ENCODE measurements at regions not wholly inside any gene's neighbourhood (a gene's known extent, or its start where the extent isn't known, plus 50 kb on each side); places are given as distances from the start of the nearest gene placed in this dataset.

DNA sequence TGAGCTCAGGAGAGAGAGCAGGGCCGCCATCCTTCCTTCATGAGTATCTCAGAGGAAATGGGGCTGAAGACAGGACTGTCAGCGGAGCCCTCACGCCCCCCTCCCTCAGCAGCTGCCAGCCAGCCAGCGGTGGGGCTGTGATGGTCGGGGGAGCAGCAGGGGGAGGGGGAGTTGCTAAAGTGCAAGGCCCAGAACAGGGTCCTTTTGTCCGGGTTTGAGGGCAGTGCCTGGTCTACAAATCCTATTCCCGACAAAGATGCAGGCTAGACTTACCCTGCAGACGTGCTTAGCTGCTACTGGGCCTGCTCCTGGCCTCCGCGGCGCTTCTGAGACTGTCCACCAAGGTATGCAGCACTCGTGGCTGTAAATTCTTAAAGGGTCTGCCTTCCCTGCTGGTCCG, 593.4 kb upstream of the CDH4 start:
- DNase-seq = no peak

DNA sequence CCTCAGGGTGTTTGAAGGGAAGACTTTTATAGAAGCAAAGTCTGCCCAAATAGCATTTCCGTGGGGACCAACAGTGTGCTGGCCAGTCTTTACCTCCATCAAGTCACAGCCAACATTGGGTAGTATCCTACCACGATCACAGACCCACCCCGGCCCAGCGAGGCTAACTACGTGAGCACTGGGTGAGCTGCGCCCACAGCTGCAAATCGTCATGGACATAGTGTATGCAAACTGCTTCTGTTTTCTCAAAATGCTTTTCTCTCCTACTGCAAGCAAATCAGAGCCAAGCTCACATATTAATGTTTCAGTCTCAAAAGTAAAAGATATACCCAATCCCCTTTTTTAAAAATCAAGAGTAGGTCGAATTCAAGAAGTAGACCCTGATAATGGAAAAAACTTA, 592.8 kb upstream of the CDH4 start:
- DNase-seq = no peak

DNA sequence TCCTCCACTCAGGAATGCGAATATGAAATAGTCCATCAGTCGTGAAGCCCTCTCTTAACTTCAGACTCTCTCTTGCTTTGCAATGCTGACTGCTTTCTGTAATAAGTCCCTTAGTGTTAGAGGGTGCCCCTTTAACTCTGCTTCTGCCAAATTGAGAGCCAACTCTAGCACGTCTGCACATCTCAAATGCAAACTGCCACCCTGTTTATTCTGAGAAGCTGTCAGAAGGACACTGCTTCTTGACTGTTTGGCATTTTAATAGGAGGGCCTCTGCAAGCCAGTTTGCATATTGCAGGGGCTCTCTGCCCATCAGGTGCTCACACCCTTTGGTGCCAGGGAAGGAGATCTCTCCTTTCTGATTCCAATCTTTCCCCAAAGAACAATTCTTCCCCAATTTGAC, 589.8 kb upstream of the CDH4 start:
- DNase-seq = no peak

DNA sequence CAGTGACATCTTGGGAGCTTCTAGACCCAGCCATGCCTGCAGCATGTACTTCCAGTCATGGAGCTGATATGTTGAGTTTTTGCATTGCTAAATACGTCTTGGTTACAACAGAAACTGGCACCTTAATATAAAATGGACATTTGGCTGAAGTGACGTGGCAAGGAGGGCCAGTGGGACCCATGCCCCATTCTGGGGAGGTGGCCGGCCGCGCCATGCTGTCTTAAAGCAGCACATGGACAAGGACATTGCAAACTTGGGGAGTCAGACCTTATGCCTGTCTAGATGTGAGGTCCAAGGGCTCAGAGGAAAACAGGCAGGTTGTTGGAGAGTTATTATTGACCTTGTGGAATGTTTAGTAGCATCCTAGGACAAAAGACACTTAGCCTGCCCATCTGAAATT, 588.0 kb upstream of the CDH4 start:
- DNase-seq = no peak

DNA sequence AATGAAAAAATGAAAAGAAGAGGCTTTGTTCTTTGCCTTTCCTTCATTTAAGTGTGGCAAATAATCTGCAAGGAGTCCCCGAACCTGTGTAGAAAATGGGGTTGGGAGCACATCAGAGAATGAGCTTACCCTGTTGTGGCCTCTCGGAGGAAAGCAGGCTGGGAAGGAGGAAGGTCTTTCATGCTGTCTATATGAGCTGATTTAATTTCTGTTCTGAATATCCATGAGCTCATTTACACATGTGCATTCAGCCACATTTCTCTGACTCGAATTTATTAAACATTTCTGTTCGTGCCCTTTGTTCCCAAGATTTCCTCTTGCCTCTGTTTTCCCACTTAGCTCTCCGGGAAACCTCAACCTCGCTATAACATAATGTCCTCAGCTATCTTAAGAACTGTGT, 584.4 kb upstream of the CDH4 start:
- no peak for DNase-seq

DNA sequence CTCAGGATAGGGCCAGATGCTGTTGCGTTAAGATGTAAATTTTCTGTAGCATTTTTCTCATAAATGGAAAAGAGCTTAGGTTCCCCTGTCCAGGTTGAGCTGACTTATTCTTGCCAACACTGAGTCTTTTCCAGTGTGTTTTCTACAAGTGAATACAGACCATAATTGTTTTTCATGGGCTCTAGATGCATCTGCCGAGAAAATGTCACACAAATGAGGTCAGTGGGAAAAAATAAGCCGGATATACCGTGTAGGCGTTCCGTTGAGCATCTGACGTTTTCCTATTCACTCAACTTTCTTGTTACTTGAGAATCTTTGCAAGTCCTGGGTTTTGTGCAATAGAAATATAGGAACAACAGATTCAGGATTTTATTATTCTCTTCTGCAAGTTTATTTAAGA, 582.9 kb upstream of the CDH4 start:
- DNase-seq = no peak

DNA sequence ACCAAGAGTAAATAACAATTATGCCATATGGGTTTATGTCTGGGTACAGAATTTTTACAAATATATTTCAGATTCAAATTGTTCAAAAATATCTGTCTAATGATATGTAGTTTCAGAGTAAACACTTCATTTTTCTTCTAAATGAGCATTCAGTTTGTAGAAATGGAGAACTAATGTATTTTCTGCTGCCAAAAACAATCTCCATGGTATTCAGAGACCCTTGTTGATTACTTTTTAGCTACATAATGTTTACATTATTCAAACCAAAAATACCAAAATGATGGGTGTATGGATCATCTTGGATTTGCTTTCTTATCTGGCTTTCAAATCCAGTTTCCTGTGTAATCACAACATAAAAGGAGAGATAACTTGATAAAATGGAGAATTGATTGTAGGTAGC, 576.0 kb upstream of the CDH4 start:
- DNase-seq = no peak

DNA sequence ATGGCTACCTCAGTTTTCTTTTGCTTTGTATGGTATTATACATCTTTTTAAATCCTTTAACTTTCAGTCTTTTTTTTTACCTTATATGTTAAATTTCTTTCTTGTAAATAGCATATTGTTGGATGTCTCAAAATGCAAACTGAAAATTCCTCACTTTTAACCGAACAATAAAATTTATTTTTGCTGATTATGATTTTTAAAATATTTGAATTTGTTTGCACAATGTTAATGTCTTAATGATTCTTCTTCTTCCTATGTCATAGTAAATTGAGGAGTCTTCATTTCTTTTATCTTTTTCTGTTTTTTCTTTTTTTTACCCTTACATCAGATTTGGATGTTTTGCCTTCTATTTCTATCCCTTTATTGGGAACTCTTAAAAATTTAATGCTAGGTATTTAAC, 574.2 kb upstream of the CDH4 start:
- no peak for DNase-seq

DNA sequence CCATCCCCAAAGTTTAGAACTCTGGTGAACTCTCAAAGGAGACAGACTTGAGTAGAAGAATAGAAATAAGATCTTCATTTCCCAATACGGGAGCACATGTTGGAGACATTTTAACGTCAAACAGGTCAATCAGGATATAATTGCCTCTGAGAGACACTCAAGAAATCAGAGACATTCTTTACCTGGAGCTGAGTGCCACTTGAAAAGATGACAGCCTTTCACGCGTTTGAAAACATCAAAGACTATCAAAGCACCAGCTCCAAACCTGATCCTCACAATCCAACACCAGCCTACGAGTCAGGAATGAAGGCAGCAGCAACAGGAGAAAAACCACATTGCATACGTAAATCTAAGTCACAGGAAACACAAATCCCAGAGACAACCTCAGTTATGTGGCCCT, 571.5 kb upstream of the CDH4 start:
- no peak for DNase-seq

DNA sequence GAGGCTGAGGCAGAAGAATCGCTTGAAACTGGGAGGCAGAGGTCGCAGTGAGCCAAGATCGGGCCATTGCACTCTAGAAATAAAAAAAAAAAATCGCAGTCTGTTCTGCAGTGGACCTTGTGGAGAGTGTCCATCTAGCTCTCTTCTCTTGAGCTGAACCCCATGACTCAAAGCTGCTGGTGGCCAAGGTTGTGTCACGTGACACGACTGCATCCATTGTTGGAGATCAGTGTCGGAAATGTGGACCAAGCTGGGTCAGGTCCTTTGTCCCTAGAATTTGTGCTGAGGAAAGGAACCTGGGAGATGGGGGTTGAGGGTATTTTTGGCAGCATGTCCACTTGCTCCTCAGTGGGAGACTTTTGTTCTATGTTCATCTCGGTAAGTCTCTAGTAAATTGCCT, 564.8 kb upstream of the CDH4 start:
- DNase-seq = no peak

DNA sequence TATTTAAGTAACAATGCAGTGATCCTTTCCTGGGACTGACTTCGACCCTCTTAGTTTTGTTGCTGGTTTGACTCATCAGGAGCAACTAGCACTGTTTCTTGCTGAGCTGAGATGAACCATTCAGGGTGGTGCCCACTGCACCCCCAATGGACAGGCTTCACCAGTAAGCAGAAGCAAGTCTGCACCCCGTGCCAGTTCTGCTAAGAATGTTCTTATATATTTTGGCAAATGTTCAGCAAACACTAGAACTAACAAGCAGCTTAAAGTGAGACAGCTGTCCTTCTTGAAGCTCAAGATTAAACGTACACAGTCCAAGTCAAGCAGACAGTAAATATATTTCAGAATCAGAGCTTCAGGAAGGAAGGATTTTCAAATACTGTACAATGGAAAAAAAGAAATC, 561.3 kb upstream of the CDH4 start:
- DNase-seq = no peak

DNA sequence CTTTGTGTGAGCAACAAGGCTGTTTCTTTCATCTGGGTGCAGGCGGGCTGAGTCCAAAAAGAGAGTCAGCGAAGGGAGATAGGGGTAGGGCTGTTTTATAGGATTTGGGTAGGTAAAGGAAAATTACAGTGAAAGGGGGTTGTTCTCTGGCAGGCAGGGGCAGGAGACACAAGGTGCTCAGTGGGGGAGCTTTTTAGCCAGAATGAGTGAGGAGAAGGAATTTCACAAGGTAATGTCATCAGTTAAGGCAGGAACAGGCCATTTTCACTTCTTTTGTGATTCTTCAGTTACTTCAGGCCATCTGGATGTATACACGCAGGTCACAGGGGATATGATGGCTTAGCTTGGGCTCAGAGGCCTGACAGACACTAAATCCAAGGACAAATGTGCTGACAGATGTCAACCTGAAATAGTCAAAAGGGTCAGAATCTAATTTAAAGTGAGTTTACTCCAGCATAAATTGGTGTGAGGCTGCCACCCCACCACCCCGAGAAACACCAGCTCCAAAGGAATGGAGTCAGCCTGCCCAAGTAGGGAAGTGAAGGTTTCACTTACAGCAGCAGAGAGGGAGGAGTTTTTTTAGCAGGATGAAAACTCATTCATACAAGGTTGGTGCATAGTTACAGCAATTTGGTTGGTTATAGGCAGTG, 560.0 kb upstream of the CDH4 start:
- no peak for DNase-seq

DNA sequence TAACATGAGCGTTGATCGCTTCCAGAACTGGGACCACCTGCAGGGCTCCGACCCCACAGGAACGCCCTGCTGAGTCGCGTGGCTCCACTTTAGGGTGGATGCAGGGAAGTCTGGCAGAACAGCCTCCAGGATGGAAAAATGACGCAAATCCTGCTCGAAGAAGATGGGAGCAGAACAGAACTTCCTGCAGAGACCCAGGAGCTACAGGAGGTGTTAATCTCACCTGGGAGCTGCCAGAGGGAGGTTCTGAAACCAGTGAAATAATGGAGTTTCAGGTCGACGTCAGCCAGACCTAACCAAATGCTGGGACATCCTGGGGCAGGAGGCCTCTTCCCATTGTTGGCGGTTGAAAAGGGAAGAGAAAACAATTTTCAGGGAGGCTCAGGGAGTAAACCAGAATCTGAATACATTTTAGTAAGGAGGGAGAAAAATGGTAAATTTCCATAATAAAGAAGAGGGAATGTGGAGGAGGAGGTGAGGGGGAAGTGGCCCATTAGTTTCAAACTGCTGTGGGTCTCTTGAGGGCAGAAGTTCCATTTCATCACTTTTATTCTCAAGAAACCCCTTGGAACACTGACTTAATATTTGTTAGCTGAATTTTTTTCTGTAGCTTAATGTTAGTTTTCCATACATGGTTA, 558.4 kb upstream of the CDH4 start:
- DNase-seq = no peak

DNA sequence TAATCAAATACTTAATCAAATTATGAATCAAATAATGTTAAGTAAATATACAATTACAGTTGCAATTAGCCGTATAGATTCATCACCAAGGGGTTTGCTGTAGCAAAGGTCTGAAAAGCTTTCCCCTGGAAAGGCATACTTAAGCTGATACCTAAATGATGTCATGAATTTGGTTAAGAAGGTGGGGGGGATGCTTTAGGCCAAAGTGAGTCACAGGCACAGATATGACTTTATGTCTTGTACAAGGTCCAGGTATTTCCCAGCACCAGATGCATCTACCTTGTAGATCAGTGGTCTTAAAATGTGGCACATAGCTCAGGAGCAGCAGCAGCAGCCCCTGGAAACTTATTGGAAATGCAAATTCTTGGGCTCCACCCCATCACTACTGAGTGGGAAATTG, 557.3 kb upstream of the CDH4 start:
- DNase-seq = no peak

DNA sequence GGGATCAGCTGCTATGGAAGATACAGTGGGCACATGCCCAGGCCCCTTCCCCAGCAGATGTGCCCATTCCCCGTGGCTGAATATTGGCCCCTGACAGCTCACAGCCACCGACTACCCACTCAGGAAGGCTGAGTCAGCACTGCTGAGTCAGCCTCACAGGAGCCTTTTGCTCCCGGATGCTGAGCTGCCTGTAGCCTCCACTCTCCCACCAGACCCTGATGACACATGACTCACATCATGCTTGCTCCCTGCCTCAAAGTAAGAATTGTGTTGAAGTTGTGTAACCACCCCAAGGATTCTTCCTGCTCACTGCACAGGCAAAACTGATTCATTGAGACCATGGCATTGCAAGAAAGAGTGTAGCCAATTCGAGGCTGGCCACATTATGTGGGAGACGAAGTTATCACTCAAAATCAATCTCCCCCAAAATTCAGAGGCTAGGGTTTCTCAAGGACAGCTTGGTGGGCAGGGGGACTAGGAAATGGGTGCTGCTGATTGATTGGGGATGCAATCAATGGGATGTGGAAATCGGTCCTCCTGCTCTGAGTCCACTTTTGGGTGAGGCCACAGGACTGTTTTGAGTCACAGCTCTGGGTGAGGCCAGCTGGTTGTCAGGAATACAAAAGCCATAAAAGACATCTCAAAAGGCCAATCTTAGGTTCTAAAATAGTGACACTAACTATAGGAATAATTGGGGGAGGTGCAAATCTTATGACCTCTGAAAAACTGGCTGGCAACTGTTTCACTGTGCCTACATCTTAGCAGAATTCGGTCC, 556.6 kb upstream of the CDH4 start:
- no peak for DNase-seq

DNA sequence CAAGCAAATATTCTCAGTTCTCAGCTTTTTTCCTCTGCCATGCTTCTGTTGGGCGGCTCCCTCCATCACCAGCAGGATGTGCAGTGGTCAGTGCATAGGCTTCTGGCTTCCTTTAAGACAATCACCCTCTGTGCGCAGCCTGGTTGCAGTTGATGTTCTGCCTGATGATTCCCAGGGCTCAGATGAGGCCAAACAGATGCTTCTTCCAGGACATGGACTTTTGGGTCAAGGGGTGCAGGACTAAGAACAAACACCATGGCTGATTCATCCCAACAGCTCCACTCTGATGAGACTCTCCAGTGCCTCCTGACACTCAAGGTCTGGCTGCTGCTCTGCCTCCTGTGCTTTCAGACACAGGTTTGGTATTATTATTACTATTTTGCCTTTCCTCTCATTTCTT, 554.8 kb upstream of the CDH4 start:
- DNase-seq = no peak

DNA sequence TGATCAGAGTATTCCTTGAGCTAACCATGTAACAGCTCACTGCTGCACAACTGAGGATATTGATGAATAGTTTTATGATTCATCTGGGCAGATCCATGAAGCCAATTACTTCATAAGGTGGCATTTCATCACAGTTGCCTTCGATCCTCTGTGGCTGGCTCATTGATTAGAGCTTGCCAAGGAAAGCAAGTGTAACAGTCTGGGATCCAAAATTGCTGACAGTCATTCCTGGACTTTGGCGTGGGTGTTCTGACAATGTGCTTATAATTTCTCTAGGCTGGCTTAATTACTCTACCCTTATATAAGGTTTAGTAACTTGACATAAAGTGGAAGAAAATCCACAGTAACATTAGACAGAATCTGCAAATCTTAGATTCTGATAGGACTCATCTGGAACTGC, 551.3 kb upstream of the CDH4 start:
- no peak for DNase-seq

DNA sequence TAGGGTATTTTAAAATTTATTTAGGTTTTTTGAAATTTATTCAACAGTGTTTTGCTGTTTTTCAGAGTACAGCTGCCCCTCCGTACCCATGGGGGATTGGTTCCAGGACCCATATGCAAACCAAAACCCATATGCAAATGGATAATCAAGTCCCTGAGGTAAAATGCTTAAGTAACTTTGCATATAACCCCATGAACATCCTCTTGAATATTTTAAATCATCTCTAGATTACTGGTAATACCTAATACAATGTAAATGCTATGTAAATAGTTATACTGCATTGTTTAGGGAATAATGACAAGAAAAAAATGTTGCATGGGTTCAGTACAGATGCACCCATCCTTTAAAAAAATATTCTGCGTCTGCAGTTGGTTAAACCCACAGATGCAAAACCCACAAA, 547.9 kb upstream of the CDH4 start:
- no peak for DNase-seq

DNA sequence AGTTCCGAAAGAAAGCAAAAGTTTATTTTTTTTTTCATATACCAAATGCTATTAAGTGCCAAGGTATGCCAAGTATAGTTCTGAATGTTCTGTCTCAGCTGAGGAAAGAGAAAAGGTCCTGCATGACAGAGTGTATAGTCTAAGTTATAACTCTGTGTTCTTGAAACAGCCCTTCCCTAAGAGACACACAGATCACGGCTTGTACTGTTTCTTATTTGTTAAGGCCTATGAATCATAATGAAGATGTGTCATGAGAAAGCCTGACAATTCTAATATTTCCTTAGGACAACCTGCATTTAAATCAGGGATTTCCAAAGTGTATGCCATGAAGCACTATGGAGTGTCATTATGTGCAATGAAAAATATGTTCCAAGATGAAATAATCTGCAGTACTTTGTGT, 538.7 kb upstream of the CDH4 start:
- DNase-seq = no peak

DNA sequence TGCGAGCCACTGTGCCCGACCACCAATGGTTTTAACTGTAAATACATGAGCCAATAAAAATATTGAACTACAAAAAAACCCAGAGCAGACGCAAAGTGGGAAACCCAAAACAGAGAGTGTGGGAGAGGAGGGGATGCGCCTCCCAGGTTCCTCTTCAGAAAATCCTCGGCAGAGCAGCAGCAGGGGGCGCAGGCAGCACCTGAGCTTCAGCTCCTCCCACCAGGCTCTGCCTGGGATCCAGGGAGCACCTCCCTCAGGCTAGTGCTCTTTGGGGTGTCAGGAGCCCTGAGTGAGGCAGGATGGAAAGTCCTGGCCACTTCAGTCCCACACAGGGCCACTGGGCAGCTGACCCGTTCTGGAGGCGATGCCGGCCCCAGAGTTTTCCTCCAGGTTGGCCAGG, 536.9 kb upstream of the CDH4 start:
- no peak for DNase-seq

DNA sequence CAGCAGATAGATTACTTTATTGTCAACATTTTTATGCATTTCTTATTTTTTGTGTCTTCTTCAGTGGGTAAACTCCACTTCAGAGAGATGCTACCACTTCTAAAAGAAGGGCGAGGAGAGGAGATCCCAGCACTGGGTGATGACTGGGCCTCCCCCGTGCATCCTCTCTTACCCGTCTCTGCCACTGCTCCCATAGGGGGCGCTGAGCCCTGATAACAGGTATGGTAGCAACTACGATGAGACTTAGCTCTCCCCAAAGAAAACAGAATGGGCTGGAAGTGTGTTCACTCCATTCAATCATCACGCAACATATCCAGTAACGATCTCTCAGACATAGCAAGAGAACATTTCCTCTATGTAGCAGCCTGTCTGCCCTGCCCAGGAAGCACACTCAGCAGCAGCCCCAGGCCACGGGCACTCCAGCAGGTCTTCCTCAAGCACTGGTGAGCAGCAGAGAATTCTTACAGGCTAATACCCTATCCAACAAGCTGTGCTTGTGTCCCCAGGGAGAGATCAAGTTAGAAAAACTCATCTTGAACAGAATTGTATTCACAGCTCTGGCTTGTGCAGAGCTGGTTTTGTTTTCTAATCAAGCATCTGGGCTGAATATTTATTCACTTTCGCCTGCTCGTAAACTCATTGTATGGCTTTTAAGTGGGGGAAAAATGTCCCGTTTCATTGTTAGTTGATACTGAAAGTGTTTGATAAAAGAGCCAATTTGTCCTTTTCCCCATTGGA, 533.1 kb upstream of the CDH4 start:
- DNase-seq = no peak

DNA sequence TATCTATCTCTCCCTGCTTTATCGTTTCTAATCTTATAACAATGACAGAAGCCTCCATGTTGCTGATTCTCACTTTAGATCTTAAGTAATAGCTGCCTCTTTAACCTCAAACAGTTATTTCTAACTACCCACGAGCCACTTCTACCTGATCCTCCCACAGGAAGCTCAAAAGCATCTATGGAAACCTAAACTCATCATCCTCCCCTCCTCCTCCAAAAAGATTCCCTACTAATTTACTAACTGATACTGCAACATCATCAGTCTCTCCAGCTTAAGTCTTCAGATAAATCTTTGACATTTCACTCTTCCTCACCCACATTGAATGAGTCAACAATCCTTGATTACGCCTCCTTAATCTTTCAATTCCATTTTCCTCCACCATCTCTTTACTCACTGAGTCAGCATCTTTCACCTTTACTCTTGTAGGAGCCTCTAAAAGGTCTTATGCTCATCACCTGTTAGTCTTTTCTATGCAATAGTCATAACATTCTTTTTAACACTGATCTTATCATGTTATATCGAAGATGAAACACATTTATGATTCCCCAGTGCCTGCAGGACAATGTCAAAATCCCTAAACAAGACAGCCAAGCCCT, 526.7 kb upstream of the CDH4 start:
- no peak for DNase-seq

DNA sequence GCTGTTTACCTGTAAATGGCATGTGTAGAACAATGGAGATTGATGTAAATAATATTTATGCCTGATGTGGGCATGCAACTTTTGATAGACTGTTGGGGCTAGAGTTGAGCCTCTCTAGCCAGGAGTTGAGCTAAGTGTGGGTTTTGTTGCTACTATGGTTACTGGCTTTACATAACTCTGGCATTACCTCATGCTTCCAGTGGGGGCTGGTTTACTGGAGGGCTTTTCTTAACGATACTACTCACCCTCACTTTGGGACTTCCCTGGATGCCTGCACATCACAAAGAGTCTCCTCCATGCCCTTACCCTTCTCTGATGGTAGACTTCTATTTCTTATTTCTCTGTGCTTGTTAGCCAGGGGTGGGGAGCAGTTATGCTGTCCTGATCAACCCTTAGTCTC, 524.6 kb upstream of the CDH4 start:
- no peak for DNase-seq

DNA sequence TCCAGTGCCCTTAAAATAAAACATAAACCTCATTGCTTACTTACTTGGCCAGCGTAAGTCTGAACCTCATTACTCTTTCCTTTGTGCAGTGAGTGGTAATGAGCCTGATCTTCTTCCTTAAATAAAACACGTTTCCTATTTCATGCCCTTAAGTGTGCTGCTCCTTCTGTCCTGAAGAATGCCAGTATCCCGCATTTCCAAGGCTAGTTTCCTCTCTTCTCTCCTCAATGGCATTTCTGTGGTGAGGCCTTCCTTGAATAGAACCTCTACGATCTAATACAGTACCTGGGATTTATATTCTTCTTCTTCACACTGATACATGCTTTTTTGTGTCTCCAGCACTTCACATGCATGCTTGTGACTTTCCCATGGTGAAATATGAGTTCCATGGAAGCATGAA, 523.4 kb upstream of the CDH4 start:
- DNase-seq = no peak
